ENCODE measurements at regions not wholly inside any gene's neighbourhood (a gene's known extent, or its start where the extent isn't known, plus 50 kb on each side); places are given as distances from the start of the nearest gene placed in this dataset.

DNA sequence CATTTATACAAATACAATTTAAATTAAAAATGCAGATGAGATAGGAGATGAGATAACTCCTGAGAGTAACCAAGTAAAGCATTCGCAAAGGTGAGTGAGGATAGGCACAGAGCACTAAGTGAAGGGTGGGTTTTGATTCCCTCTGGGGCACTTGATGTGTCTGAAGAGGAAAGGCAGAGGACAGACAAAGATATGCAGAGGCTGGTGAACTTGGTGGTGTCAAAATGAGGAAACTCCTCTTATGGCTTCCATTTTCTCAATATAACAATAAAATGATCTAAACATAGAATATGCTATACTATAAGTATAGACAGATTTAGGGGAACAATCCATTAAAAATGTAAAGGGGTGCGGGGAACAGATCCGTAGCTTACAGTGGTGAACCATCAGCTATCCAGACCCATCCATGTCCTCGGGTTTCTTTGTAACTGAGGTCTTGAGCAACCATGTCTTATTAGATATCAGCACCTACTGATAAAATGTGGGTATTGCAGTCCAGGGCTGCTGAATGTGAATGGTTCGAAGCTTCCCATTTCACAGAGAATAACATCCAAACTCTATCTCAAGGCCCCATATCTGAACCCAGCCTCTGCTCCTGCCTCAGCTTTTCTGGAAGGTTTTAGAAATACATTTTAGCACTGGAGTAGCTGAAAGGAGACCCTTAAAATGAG, 73.9 kb upstream of the SLC10A2 start:
- TF ChIP-seq, protein P1, sequence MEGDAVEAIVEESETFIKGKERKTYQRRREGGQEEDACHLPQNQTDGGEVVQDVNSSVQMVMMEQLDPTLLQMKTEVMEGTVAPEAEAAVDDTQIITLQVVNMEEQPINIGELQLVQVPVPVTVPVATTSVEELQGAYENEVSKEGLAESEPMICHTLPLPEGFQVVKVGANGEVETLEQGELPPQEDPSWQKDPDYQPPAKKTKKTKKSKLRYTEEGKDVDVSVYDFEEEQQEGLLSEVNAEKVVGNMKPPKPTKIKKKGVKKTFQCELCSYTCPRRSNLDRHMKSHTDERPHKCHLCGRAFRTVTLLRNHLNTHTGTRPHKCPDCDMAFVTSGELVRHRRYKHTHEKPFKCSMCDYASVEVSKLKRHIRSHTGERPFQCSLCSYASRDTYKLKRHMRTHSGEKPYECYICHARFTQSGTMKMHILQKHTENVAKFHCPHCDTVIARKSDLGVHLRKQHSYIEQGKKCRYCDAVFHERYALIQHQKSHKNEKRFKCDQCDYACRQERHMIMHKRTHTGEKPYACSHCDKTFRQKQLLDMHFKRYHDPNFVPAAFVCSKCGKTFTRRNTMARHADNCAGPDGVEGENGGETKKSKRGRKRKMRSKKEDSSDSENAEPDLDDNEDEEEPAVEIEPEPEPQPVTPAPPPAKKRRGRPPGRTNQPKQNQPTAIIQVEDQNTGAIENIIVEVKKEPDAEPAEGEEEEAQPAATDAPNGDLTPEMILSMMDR (IDR thresholded peaks at IDR 0.05): peak; percentile 50 to 59
- DNase-seq (ENCODE audit: low spot score): no peak
- Histone ChIP-seq H3K9me3 (no peaks in the 10 kb centered on the region), H3K27ac (no peak overlapping the region), H3K4me3 (no peak overlapping the region), H3K4me1 (no peaks in the 10 kb centered on the region), H3K27me3 (no peaks in the 10 kb centered on the region), H3K36me3 (no peaks in the 10 kb centered on the region)

- H3K27me3 ChIP-seq: no peaks in the 10 kb centered on the region
- no peak overlapping the region for H3K4me3 ChIP-seq
- no peak for DNase-seq (ENCODE audit: low spot score)
- H3K9me3 ChIP-seq: no peaks in the 10 kb centered on the region
- no peaks in the 10 kb centered on the region for H3K36me3 ChIP-seq
- TF ChIP-seq, protein P1 (IDR thresholded peaks at IDR 0.05): no peak
- H3K27ac ChIP-seq: no peak overlapping the region
- H3K4me1 ChIP-seq: no peaks in the 10 kb centered on the region
These were observed 68.1 kb upstream of the SLC10A2 start for GRCh38 chr13:103134271-103134670.

- TF ChIP-seq, protein P1 (IDR thresholded peaks at IDR 0.05): no peak
- H3K4me3 ChIP-seq: no peak overlapping the region
- H3K27me3 ChIP-seq: no peaks in the 10 kb centered on the region
- no peaks in the 10 kb centered on the region for H3K4me1 ChIP-seq
- H3K36me3 ChIP-seq: no peaks in the 10 kb centered on the region
- no peak overlapping the region for H3K27ac ChIP-seq
- H3K9me3 ChIP-seq: no peaks in the 10 kb centered on the region
- no peak for DNase-seq (ENCODE audit: low spot score)
These were observed 67.3 kb upstream of the SLC10A2 start for GRCh38 chr13:103133556-103133955.

DNA sequence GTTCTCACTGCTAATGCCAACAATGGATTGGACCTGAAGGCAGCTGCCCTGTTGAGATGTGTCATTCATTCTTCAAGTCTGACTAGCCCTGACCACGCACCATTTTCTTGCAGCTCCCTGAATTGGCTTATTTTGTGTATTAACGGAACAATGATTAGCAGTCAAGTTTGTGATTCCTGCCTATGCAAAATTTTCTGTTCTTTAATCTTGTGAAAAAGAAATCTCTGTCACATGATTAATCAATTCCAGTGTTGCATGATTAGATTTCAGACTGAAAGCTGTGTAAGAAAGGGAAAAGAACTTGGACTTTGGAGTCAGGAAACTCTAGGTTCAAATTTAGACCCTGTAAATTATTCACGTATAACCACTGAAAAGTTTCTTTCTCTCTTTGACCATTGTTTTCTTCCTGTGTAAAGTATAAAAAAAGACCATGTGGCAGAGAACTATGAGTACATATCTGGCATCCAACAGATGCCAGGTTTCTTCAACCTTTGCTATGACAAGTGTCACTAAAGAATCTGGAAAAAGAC, 64.5 kb upstream of the SLC10A2 start:
- Histone ChIP-seq H3K4me3 (no peak overlapping the region), H3K36me3 (no peaks in the 10 kb centered on the region), H3K9me3 (no peaks in the 10 kb centered on the region), H3K4me1 (no peaks in the 10 kb centered on the region), H3K27me3 (no peaks in the 10 kb centered on the region), H3K27ac (no peak overlapping the region)
- no peak for DNase-seq (ENCODE audit: low spot score)
- TF ChIP-seq, protein P1 (IDR thresholded peaks at IDR 0.05): no peak

DNA sequence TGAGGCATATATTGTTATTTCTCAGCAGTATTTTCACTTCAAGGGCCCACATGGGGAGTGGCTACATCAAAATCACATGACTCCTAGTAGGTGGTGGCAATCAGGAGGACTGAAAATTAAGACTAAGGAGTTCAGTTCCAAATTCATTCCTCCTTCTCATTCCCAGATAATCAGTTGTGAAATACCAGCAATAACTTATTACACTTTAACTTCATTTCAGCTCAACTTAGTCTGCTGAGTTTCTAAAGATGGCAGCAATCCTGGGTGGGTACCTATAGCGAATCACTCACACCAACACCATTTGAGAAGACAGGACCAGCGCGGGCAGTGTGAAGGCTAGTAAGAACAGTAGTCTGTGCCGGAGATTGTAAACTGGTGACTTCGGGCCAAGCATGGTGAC, 63.9 kb upstream of the SLC10A2 start:
- TF ChIP-seq, protein P1 (IDR thresholded peaks at IDR 0.05): no peak
- Histone ChIP-seq H3K4me1 (no peaks in the 10 kb centered on the region), H3K36me3 (no peaks in the 10 kb centered on the region), H3K27ac (no peak overlapping the region), H3K9me3 (no peaks in the 10 kb centered on the region), H3K27me3 (no peaks in the 10 kb centered on the region), H3K4me3 (no peak overlapping the region)
- DNase-seq (ENCODE audit: low spot score): no peak

All from right atrium auricular region (tissue), 2 donors.